RWPE1 (cell line): ENCODE measurements at regions not wholly inside any gene's neighbourhood (a gene's known extent, or its start where the extent isn't known, plus 50 kb on each side); places are given as distances from the start of the nearest gene placed in this dataset.
"Not testable (repeated sequence)": the region's sequence is repeated elsewhere in the genome, so short reads cannot be mapped to it uniquely, and the experiment has no call there.

Experiments
- CTCF ChIA-PET: fragments of 350-600 bp; sonication (Branson Sonifier 250); formaldehyde crosslinking; extraction: SDS; loops from one replicate; lab custom pipeline; 2021; lab: Yijun Ruan, JAX
- POLR2A ChIA-PET: fragments of 400-600 bp; formaldehyde crosslinking; extraction: SDS; loops from one replicate; lab custom pipeline; 2020; ENCODE audit warnings: antibody characterized with exemption; ENCODE audit not compliant: low non-redundant PET; lab: Yijun Ruan, JAX
- DNase-seq: peaks from one replicate; pipeline ENCODE4 v3.0.0; 2012; ENCODE audit warnings: low spot score
- H3K27ac ChIP-seq: fragments of 450-650 bp; 2 replicates; pipeline ENCODE4 v1.5.1; 2017
- TF ChIP-seq, protein P1 (sequence below): fragments of 450-650 bp; conservative IDR thresholded peaks from 2 replicates; pipeline ENCODE4 v1.5.1; 2017; ENCODE audit warnings: low read depth, mild to moderate bottlenecking

DNA sequence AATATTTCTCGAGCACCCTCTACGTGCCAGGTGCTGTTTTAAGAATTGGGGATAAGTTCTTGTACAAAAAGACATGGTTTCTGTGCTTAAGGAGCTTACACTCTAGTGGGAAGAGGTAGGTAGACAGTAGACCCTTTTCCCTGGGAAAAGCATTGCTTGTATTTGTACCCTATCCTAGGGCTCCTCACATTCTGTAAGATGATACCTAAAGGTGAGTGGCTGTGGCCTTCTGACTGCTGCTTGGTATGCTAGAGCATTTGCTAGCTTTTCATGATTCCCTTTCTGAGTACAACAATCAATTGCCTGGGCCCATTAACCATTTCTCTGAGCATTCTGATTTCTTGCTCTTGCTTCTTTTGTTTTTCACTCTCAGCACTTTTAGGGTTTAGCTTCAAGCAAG is 286.6 kb downstream of the ZIC3 start:
- DNase-seq: no peak
- ChIA-PET POLR2A (no interaction called here), CTCF (no interaction called here)
- no peak overlapping the region for H3K27ac ChIP-seq
- TF ChIP-seq, protein P1, sequence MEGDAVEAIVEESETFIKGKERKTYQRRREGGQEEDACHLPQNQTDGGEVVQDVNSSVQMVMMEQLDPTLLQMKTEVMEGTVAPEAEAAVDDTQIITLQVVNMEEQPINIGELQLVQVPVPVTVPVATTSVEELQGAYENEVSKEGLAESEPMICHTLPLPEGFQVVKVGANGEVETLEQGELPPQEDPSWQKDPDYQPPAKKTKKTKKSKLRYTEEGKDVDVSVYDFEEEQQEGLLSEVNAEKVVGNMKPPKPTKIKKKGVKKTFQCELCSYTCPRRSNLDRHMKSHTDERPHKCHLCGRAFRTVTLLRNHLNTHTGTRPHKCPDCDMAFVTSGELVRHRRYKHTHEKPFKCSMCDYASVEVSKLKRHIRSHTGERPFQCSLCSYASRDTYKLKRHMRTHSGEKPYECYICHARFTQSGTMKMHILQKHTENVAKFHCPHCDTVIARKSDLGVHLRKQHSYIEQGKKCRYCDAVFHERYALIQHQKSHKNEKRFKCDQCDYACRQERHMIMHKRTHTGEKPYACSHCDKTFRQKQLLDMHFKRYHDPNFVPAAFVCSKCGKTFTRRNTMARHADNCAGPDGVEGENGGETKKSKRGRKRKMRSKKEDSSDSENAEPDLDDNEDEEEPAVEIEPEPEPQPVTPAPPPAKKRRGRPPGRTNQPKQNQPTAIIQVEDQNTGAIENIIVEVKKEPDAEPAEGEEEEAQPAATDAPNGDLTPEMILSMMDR: no peak

DNA sequence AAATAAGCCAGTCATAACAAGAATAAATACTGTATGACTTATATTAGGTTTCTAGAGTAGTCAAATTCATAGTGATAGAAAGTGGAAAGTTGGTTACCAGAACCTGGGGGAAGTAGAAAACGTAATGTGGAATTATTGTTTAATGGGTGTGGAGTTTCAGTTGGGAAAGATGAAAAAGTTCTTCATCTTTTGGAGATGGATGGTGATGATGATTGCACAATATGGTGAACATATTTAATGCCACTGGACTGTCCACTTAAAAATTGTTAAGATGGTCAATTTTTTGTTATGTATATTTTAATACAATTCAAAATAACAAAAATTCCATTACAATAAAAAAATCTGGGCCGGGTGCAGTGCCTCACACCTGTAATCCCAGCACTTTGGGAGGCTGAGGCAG is 289.6 kb downstream of the ZIC3 start:
- TF ChIP-seq, protein P1: no peak
- ChIA-PET POLR2A (no interaction called here), CTCF (no interaction called here)
- H3K27ac ChIP-seq: no peak overlapping the region
- no peak for DNase-seq

DNA sequence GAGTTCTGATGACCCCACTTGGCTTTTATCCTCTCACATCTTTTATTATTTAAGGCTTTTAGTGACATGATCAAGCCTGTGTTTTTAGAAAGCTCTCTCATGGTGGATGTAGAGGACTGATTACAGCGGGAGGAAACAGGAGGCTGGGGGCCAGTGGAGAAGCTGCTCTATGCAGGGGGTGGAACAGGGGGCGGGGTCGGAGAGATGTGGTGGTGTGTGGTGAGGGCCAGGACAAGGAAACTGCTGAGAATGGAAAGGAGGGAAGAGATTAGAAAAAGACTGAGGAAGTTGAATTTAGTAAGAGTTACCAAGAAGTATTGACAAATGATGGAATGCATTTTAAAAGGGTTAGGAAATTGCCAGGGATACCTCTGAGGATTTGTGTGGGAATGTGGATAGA is 292.2 kb downstream of the ZIC3 start:
- POLR2A ChIA-PET: no interaction called here
- H3K27ac ChIP-seq: no peak overlapping the region
- CTCF ChIA-PET: interaction anchor here (0.7 kb wide), 1 partner anchor 444 kb away, joined by 3 read pairs; no protein-coding TSS in a partner anchor
- TF ChIP-seq, protein P1: no peak
- no peak for DNase-seq

DNA sequence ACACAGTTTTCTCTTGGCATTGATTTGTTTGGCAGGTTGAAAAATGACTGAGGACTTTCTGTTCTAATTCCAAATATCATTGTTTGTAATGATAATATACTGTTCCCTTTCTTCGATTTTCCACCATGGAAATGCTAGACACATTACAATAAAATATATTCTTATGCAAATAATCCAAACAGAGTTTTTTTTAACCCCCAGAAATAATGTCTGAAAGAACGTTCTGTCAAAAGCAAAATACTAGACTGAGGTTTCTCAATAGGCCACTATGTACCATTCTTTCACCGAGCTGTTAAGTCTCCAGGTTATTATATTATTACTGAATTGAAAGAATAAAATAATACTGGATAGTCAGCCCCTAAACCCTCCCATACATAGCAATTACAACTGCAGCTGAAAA is 312.5 kb downstream of the ZIC3 start:
- TF ChIP-seq, protein P1: no peak

DNA sequence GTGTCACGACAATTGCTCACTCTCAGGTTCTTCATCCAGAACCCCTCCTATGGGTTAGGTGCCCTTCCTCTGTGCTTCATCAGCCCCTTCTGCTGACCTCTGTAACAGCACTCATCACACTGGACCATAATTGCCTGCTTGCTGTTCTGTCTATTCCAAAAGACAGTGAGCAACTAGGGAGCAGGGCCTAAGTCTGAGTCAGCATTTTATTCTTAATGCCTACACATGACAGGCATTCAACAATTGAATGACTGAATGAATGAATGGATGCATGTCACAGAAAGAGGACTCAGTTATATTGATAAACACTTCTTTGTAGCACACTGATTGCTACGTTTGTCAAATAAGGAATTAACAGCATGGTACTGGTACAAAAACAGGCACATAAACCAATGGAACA is 317.0 kb downstream of the ZIC3 start:
- TF ChIP-seq, protein P1: no peak
- DNase-seq: no peak
- CTCF ChIA-PET: no interaction called here
- POLR2A ChIA-PET: no interaction called here
- no peak overlapping the region for H3K27ac ChIP-seq

More for the DNA sequence above, 312.5 kb downstream of the ZIC3 start:
- ChIA-PET POLR2A (no interaction called here), CTCF (no interaction called here)
- H3K27ac ChIP-seq: no peak overlapping the region
- no peak for DNase-seq

DNA sequence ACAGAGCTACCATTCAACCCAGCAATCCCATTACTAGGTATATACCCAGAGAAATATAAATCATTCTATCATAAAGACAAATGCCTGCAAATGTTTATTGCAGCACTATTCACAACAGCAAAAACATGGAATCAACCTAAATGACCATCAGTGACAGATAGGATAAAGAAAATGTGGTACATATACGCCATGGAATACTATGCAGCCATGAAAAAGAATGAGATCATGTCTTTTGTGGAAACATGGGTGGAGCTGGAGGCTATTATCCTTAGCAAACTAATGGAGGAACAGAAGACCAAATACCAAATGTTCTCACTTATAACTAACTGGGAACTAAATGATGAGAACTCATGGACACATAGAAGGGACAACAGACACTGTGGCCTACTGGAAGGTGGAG is 318.9 kb downstream of the ZIC3 start:
- H3K27ac ChIP-seq, DNase-seq, POLR2A ChIA-PET, CTCF ChIA-PET: not testable (repeated sequence)

DNA sequence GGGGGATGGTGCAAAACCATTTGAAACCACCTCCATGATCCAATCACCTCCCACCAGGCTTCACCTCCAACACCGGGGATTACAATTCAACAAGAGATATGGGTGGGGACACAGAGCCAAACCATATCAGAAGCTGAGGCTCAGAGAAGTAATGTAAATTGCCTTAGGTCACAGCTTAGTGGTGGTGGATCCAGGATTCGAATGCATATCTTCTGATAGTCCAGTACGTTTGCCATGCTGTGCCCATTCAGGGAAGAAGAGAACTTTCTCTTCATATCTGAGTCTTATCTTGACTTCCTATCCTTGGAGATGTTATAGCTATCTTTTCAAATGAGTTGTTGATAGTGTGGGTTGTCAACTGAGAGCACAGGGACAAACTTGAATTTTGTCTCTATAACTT is 325.5 kb downstream of the ZIC3 start:
- no peak overlapping the region for H3K27ac ChIP-seq
- DNase-seq: no peak
- POLR2A ChIA-PET: no interaction called here
- CTCF ChIA-PET: no interaction called here
- TF ChIP-seq, protein P1: no peak
